ENCODE measurements at regions not wholly inside any gene's neighbourhood (a gene's known extent, or its start where the extent isn't known, plus 50 kb on each side); places are given as distances from the start of the nearest gene placed in this dataset.

- no peak for TF ChIP-seq HMGXB4 (CRISPR knock-in tag; IDR thresholded peaks at IDR 0.05)
Observed at GRCh38 chr19:30924670-30925069, 424.6 kb downstream of the TSHZ3 start (continued).

DNA sequence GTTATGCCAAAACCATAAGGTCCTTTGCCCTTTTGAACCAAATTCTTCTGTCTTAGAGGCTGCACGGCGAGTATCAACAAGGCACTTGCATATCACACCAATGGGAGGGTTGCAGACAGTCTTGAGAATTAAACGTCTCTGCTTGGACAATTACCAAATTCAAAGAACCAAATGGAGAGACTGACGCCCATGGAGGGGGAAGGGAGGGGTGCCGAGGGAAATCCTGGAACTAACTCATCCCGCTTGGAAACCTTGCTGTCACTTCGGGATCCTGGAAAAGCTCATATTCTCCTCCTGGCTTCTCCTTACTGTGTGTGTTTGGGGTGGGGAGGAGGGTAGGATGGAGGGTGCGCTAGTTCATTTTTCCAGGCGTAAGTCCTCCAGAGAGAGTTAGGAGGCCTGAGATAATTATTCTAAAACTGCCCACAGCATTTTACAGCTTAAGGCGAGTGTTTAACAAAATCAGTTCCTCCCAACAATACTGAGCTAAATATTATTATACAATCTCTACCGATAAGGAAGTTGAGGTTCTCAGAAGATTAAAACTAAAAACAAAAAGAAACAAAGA lies 425.1 kb downstream of the TSHZ3 start:
- Mint-ChIP-seq H3K4me1 (peaks cover 22% of the 10 kb centered on the region), H3K9me3 (peaks cover 6% of the 10 kb centered on the region; the same call in 1 of the 2 replicates), H3K36me3 (peaks cover 4% of the 10 kb centered on the region), H3K27ac (no peak overlapping the region), H3K27me3 (ENCODE audit: low read depth) (peaks cover 14% of the 10 kb centered on the region), H3K4me3 (no peak overlapping the region)
- ChIA-PET CTCF (interaction anchor here (1.3 to 1.7 kb wide), 2 partner anchors 124 to 138 kb away, joined by 3 to 6 read pairs; no protein-coding TSS in a partner anchor), POLR2A (no interaction called here)
- TF ChIP-seq OVOL2 (CRISPR knock-in tag; IDR thresholded peaks at IDR 0.05; ENCODE audit: borderline replicate concordance) (no peak), ZNF512 (CRISPR knock-in tag; IDR thresholded peaks at IDR 0.05; ENCODE audit: borderline replicate concordance) (no peak), ERG (CRISPR knock-in tag; IDR thresholded peaks at IDR 0.05) (no peak), JUN (CRISPR knock-in tag; IDR thresholded peaks at IDR 0.05) (no peak), IRF1 (CRISPR knock-in tag; IDR thresholded peaks at IDR 0.05) (no peak), USF1 (CRISPR knock-in tag; IDR thresholded peaks at IDR 0.05) (no peak), HMGA2 (CRISPR knock-in tag; IDR thresholded peaks at IDR 0.05) (no peak), TEAD1 (CRISPR knock-in tag; IDR thresholded peaks at IDR 0.05) (no peak), ZNF138 (CRISPR knock-in tag; conservative IDR thresholded peaks at IDR 0.05) (no peak), ETV6 (CRISPR knock-in tag; IDR thresholded peaks at IDR 0.05) (no peak), SMAD4 (CRISPR knock-in tag; IDR thresholded peaks at IDR 0.05) (no peak), ESRRA (CRISPR knock-in tag; IDR thresholded peaks at IDR 0.05; ENCODE audit: borderline replicate concordance) (no peak), ZBTB43 (CRISPR knock-in tag; IDR thresholded peaks at IDR 0.05) (no peak), ZNF416 (CRISPR knock-in tag; IDR thresholded peaks at IDR 0.05) (no peak)
- TF ChIP-seq, protein P1, sequence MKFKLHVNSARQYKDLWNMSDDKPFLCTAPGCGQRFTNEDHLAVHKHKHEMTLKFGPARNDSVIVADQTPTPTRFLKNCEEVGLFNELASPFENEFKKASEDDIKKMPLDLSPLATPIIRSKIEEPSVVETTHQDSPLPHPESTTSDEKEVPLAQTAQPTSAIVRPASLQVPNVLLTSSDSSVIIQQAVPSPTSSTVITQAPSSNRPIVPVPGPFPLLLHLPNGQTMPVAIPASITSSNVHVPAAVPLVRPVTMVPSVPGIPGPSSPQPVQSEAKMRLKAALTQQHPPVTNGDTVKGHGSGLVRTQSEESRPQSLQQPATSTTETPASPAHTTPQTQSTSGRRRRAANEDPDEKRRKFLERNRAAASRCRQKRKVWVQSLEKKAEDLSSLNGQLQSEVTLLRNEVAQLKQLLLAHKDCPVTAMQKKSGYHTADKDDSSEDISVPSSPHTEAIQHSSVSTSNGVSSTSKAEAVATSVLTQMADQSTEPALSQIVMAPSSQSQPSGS (CRISPR knock-in tag; IDR thresholded peaks at IDR 0.05; ENCODE audit: borderline replicate concordance, low read depth): no peak
- TF ChIP-seq, protein P2, sequence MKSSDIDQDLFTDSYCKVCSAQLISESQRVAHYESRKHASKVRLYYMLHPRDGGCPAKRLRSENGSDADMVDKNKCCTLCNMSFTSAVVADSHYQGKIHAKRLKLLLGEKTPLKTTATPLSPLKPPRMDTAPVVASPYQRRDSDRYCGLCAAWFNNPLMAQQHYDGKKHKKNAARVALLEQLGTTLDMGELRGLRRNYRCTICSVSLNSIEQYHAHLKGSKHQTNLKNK (CRISPR knock-in tag; IDR thresholded peaks at IDR 0.05): no peak
- ATAC-seq (no peak), DNase-seq (ENCODE audit: low spot score) (no peak)
